Endothelial cell (in vitro differentiated cells): ENCODE measurements at regions not wholly inside any gene's neighbourhood (a gene's known extent, or its start where the extent isn't known, plus 50 kb on each side); places are given as distances from the start of the nearest gene placed in this dataset.

Experiments used
- DNase-seq: peaks from one replicate; pipeline ENCODE4 v3.0.0; 2021; ENCODE audit warnings: low spot score
- H3K27ac Mint-ChIP-seq: one replicate; pipeline ENCODE4 v1.8.0; 2021; ENCODE audit warnings: mixed read lengths, inconsistent platforms; ENCODE audit not compliant: unreplicated experiment
- H3K27me3 Mint-ChIP-seq: one replicate; pipeline ENCODE4 v1.8.0; 2021; ENCODE audit warnings: mild to moderate bottlenecking, moderate library complexity, mixed read lengths, inconsistent platforms; ENCODE audit not compliant: unreplicated experiment
- H3K36me3 Mint-ChIP-seq: one replicate; pipeline ENCODE4 v1.8.0; 2021; ENCODE audit warnings: mild to moderate bottlenecking, low read depth, mixed read lengths, inconsistent platforms; ENCODE audit not compliant: unreplicated experiment
- H3K4me1 Mint-ChIP-seq: one replicate; pipeline ENCODE4 v1.8.0; 2021; ENCODE audit warnings: mild to moderate bottlenecking, mixed read lengths, inconsistent platforms; ENCODE audit not compliant: unreplicated experiment
- H3K4me3 Mint-ChIP-seq: one replicate; pipeline ENCODE4 v1.8.0; 2021; ENCODE audit warnings: mild to moderate bottlenecking, mixed read lengths, inconsistent platforms; ENCODE audit not compliant: unreplicated experiment
- H3K9me3 Mint-ChIP-seq: one replicate; pipeline ENCODE4 v1.8.0; 2021; ENCODE audit warnings: mixed read lengths, inconsistent platforms; ENCODE audit not compliant: unreplicated experiment
- CTCF ChIP-seq: fragments of 200-600 bp; sonication (generic); IDR thresholded peaks from one replicate; pipeline ENCODE4 v1.5.0; 2021; ENCODE audit warnings: antibody characterized with exemption; ENCODE audit not compliant: unreplicated experiment

GRCh38 chr3:67916353-67916752, 261.9 kb upstream of the SUCLG2 start:
- no peak overlapping the region for H3K4me3 Mint-ChIP-seq
- H3K27me3 Mint-ChIP-seq = peaks cover 2% of the 10 kb centered on the region
- no peaks in the 10 kb centered on the region for H3K36me3 Mint-ChIP-seq
- no peaks in the 10 kb centered on the region for H3K9me3 Mint-ChIP-seq
- no peak for TF ChIP-seq CTCF
- H3K4me1 Mint-ChIP-seq = no peaks in the 10 kb centered on the region
- no peak for DNase-seq
- H3K27ac Mint-ChIP-seq = no peak overlapping the region

- no peak for TF ChIP-seq CTCF
- no peak overlapping the region for H3K27ac Mint-ChIP-seq
- H3K4me3 Mint-ChIP-seq = no peak overlapping the region
- no peaks in the 10 kb centered on the region for H3K27me3 Mint-ChIP-seq
- DNase-seq = no peak
- no peaks in the 10 kb centered on the region for H3K4me1 Mint-ChIP-seq
- no peaks in the 10 kb centered on the region for H3K36me3 Mint-ChIP-seq
- no peaks in the 10 kb centered on the region for H3K9me3 Mint-ChIP-seq
Measured at GRCh38 chr3:67907735-67908134, 253.3 kb upstream of the SUCLG2 start.

- Mint-ChIP-seq H3K9me3 (no peaks in the 10 kb centered on the region), H3K27ac (no peak overlapping the region), H3K4me3 (no peak overlapping the region), H3K4me1 (no peaks in the 10 kb centered on the region), H3K27me3 (no peaks in the 10 kb centered on the region), H3K36me3 (no peaks in the 10 kb centered on the region)
- no peak for TF ChIP-seq CTCF
- no peak for DNase-seq
Measured at GRCh38 chr3:67906261-67906660, 251.8 kb upstream of the SUCLG2 start.

- Mint-ChIP-seq H3K4me3 (no peak overlapping the region), H3K27ac (no peak overlapping the region), H3K9me3 (no peaks in the 10 kb centered on the region), H3K4me1 (no peaks in the 10 kb centered on the region), H3K27me3 (no peaks in the 10 kb centered on the region), H3K36me3 (no peaks in the 10 kb centered on the region)
- TF ChIP-seq CTCF = peak; percentile 15
- no peak for DNase-seq
Measured at GRCh38 chr3:67901681-67902080, 247.3 kb upstream of the SUCLG2 start.

GRCh38 chr3:67898916-67899315, 244.5 kb upstream of the SUCLG2 start:
- no peak for TF ChIP-seq CTCF
- no peak for DNase-seq
- H3K36me3 Mint-ChIP-seq = no peaks in the 10 kb centered on the region
- no peak overlapping the region for H3K4me3 Mint-ChIP-seq
- H3K27me3 Mint-ChIP-seq = no peaks in the 10 kb centered on the region
- H3K27ac Mint-ChIP-seq = no peak overlapping the region
- no peaks in the 10 kb centered on the region for H3K4me1 Mint-ChIP-seq
- no peaks in the 10 kb centered on the region for H3K9me3 Mint-ChIP-seq
